ENCODE measurements at regions not wholly inside any gene's neighbourhood (a gene's known extent, or its start where the extent isn't known, plus 50 kb on each side); places are given as distances from the start of the nearest gene placed in this dataset.

DNA sequence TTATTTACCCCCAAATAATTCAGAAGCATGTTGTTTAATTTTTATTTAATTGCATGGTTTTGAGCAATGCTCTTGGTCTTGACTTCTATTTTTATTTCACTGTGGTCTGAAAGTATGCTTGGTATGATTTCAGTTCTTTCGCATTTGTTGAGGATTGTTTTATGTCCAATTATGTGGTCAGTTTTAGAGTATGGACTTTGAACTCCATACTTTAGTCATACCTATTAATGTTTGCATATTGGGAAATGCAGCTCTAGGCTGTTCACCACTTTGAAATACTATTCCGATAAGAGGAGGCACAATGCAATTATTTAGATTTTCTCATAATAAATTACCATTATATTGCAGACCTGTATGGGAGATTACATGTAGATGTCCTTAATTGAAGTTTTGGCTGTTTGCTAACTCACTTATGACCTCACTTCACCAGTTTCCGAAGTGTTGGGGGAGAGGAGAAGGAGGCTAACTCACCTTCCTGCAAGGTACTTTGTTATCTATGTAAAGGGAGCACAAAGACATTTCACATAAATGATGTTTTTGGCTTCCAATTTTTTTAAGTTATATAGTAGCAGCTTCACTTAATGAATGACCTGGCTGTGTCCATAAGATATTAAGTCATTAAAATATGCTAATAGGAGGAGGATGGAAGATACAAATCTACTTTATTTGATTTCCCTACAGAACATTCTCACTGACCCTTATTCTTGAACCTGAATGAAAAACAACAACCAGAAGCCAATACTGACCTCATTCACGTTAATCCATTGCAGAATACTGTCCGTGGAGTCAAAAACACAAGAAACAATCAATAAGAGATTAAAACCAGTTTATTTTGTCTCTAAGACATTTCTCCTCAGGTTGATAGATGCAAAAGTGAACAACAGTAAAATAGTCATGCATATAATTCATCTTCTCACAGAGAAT, 970.3 kb upstream of the ARRDC3 start:
- DNase-seq (ENCODE audit: low read depth) = peak; percentile 73
- TF ChIP-seq, protein P1, sequence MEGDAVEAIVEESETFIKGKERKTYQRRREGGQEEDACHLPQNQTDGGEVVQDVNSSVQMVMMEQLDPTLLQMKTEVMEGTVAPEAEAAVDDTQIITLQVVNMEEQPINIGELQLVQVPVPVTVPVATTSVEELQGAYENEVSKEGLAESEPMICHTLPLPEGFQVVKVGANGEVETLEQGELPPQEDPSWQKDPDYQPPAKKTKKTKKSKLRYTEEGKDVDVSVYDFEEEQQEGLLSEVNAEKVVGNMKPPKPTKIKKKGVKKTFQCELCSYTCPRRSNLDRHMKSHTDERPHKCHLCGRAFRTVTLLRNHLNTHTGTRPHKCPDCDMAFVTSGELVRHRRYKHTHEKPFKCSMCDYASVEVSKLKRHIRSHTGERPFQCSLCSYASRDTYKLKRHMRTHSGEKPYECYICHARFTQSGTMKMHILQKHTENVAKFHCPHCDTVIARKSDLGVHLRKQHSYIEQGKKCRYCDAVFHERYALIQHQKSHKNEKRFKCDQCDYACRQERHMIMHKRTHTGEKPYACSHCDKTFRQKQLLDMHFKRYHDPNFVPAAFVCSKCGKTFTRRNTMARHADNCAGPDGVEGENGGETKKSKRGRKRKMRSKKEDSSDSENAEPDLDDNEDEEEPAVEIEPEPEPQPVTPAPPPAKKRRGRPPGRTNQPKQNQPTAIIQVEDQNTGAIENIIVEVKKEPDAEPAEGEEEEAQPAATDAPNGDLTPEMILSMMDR (IDR thresholded peaks at IDR 0.05; ENCODE audit: insufficient read depth, low read depth, low read length) = no peak
- ChIA-PET CTCF (no interaction called here), POLR2A (interaction anchor here (0.6 kb wide), 1 partner anchor 12 kb away, joined by 8 read pairs; no protein-coding TSS in a partner anchor)
- Histone ChIP-seq H3K36me3 (ENCODE audit: control insufficient read depth, insufficient read depth, low read length) (no peaks in the 10 kb centered on the region), H3K27me3 (ENCODE audit: control insufficient read depth, insufficient read depth, low read length) (no peaks in the 10 kb centered on the region), H3K4me3 (ENCODE audit: low read depth, low read length) (no peak overlapping the region)

DNA sequence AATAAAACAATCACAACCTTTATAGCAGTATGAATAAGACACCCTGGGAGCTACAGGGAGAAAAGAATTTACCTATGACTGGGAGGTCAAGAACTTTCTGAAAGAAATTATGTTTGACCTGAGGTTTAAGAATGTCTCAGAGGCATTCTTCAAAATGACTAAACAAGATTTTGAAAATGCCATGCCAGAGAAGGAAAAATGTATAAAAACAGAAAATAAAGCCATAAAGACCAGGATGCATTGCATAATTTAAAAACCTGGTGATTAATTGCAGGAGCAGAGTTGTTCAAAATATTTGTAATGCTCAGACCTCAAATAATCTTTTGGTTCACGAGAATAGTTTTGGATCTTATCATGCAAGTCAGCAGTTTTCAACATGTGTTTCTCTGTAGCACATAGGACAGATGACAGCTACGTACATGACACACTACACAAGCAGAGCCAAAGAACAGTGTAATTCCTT, 954.7 kb upstream of the ARRDC3 start:
- DNase-seq (ENCODE audit: low read depth) = peak; percentile 74
- TF ChIP-seq, protein P1 (IDR thresholded peaks at IDR 0.05; ENCODE audit: insufficient read depth, low read depth, low read length) = no peak
- ChIA-PET CTCF (no interaction called here), POLR2A (interaction anchor here (0.7 kb wide), 1 partner anchor 674 kb away, joined by 5 read pairs; no protein-coding TSS in a partner anchor)
- Histone ChIP-seq H3K36me3 (ENCODE audit: control insufficient read depth, insufficient read depth, low read length) (no peaks in the 10 kb centered on the region), H3K27me3 (ENCODE audit: control insufficient read depth, insufficient read depth, low read length) (no peaks in the 10 kb centered on the region), H3K4me3 (ENCODE audit: low read depth, low read length) (no peak overlapping the region)

DNA sequence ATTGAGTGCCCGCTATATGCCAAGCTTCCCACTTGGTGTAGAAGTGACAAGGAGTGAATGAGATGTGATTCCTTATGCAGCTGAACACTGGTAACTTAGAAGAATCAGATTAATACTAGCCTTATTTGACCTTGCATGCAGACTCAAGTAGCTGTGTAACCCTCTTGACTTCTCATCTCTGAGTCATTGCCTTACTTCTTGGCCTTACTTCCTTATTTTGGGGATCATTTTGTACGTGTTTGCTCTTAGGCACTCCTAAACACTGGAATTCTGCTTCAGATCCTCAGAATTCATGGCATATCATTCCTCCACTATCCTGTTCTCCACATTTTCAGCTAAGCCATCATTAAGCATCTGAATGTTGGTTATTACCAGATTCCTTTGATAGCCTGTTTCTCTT, 948.9 kb upstream of the ARRDC3 start:
- POLR2A ChIA-PET = no interaction called here
- no peaks in the 10 kb centered on the region for H3K27me3 ChIP-seq (ENCODE audit: control insufficient read depth, insufficient read depth, low read length)
- CTCF ChIA-PET = no interaction called here
- no peak overlapping the region for H3K4me3 ChIP-seq (ENCODE audit: low read depth, low read length)
- TF ChIP-seq, protein P1 (IDR thresholded peaks at IDR 0.05; ENCODE audit: insufficient read depth, low read depth, low read length) = no peak
- no peaks in the 10 kb centered on the region for H3K36me3 ChIP-seq (ENCODE audit: control insufficient read depth, insufficient read depth, low read length)
- peak; percentile 30 for DNase-seq (ENCODE audit: low read depth)

DNA sequence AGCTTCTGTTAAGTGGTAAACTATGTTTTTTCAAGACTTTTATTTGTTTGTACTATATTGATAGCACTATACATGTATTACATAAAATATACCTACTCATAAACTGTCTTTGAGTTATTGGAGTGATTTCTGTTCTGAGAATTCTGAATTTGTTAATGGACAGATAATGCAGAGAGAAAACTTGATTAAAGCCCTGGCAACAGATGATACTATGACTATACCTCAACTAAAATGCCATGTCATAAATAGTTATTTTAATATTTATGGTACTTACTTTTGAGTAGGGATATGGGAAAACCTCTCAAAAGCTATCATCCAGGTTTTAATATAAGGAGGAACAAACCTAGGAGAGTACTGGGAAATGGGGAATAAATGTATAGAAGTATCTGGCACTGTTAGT, 947.2 kb upstream of the ARRDC3 start:
- ChIA-PET CTCF (interaction anchor here (0.5 kb wide), 1 partner anchor 225 kb away, joined by 3 read pairs; no protein-coding TSS in a partner anchor), POLR2A (no interaction called here)
- Histone ChIP-seq H3K27me3 (ENCODE audit: control insufficient read depth, insufficient read depth, low read length) (no peaks in the 10 kb centered on the region), H3K36me3 (ENCODE audit: control insufficient read depth, insufficient read depth, low read length) (no peaks in the 10 kb centered on the region), H3K4me3 (ENCODE audit: low read depth, low read length) (no peak overlapping the region)
- TF ChIP-seq, protein P1 (IDR thresholded peaks at IDR 0.05; ENCODE audit: insufficient read depth, low read depth, low read length) = no peak
- DNase-seq (ENCODE audit: low read depth) = no peak

DNA sequence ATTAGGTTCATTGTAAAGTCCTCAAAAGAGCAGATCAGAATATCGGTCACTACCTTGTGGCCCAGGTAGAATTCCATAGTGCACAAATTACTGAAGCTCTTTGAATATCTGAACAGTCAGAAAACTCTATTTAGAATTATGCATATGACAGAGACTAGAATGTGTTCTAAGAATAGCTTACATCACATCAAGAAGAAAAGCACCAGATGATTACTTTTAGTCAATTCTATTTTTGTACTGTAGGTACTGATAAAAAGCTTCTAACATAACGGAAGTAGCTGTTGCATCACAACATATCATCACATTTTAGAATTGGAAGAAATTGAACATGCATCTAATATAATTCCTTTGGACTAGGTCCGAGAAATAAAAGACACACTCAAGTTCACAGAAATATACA, 946.6 kb upstream of the ARRDC3 start:
- TF ChIP-seq, protein P1 (IDR thresholded peaks at IDR 0.05; ENCODE audit: insufficient read depth, low read depth, low read length) = no peak
- H3K27me3 ChIP-seq (ENCODE audit: control insufficient read depth, insufficient read depth, low read length) = no peaks in the 10 kb centered on the region
- DNase-seq (ENCODE audit: low read depth) = no peak
- ChIA-PET POLR2A (interaction anchor here (0.6 kb wide), 1 partner anchor 878 kb away, joined by 3 read pairs; no protein-coding TSS in a partner anchor), CTCF (no interaction called here)
- no peak overlapping the region for H3K4me3 ChIP-seq (ENCODE audit: low read depth, low read length)
- H3K36me3 ChIP-seq (ENCODE audit: control insufficient read depth, insufficient read depth, low read length) = no peaks in the 10 kb centered on the region
